ENCODE measurements at regions not wholly inside any gene's neighbourhood (a gene's known extent, or its start where the extent isn't known, plus 50 kb on each side); places are given as distances from the start of the nearest gene placed in this dataset.
"Not testable (repeated sequence)": the region's sequence is repeated elsewhere in the genome, so short reads cannot be mapped to it uniquely, and the experiment has no call there.

DNA sequence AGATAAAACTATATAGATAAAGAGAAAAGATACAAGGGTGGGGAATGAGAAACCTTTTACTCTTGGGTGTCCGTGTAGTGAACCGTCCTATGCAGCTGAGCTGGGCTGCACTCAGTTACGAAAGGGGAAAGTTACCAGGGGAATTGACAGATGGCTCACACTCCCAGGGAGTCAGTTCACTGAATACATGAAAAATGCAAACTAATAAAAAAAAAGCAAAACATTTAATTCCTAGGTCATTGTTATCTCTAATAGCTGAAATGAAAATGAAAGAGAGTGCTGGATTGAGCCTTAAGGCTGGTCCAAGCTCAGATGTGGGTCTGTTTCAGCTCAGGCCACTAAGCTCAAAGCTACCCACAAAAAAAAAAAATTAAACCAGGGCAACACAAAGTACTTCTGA is 138.0 kb downstream of the THBS2 start:
- H3K9me3 ChIP-seq: no peaks in the 10 kb centered on the region
- no peak overlapping the region for H3K4me2 ChIP-seq
- H3K27ac ChIP-seq: no peak overlapping the region
- no peaks in the 10 kb centered on the region for H3K4me1 ChIP-seq
- DNase-seq (ENCODE audit: low read depth in 1 of 2, low spot score in 1 of 2) (no peak), ATAC-seq (no peak), FAIRE-seq (no peak)
- H3K4me3 ChIP-seq: no peak overlapping the region
- POLR2A ChIA-PET: no interaction called here
- no peak for TF ChIP-seq CHD4 (IDR thresholded peaks at IDR 0.05; ENCODE audit: borderline replicate concordance)
- no peak for TF ChIP-seq CBX8 (IDR thresholded peaks at IDR 0.05)
- no peak for TF ChIP-seq CBX2 (IDR thresholded peaks at IDR 0.05; ENCODE audit: borderline replicate concordance, low read depth)
- TF ChIP-seq MAFK (IDR thresholded peaks at IDR 0.05; ENCODE audit: partially characterized antibody): no peak
- no peak for TF ChIP-seq MAX (IDR thresholded peaks at IDR 0.05)
- TF ChIP-seq, protein P1, sequence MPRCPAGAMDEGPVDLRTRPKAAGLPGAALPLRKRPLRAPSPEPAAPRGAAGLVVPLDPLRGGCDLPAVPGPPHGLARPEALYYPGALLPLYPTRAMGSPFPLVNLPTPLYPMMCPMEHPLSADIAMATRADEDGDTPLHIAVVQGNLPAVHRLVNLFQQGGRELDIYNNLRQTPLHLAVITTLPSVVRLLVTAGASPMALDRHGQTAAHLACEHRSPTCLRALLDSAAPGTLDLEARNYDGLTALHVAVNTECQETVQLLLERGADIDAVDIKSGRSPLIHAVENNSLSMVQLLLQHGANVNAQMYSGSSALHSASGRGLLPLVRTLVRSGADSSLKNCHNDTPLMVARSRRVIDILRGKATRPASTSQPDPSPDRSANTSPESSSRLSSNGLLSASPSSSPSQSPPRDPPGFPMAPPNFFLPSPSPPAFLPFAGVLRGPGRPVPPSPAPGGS (IDR thresholded peaks at IDR 0.05): no peak
- TF ChIP-seq PHF8 (IDR thresholded peaks at IDR 0.05; ENCODE audit: borderline replicate concordance, low read depth): no peak
- TF ChIP-seq TP53 (CRISPR knock-in tag; IDR thresholded peaks at IDR 0.05): no peak
- TF ChIP-seq, protein P2, sequence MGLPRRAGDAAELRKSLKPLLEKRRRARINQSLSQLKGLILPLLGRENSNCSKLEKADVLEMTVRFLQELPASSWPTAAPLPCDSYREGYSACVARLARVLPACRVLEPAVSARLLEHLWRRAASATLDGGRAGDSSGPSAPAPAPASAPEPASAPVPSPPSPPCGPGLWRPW (IDR thresholded peaks at IDR 0.05): no peak
- no peak for TF ChIP-seq ZSCAN20 (CRISPR knock-in tag; IDR thresholded peaks at IDR 0.05)
- WGBS (ENCODE audit: missing lambda C conversion rate): 88% methylated on average over 3 of the region's 3 CpGs
- CTCF ChIA-PET: no interaction called here

GRCh38 chr6:169114632-169115031 is 139.0 kb downstream of the THBS2 start:
- FAIRE-seq; DNase-seq (ENCODE audit: low read depth in 1 of 2, low spot score in 1 of 2); POLR2A ChIA-PET; H3K27ac ChIP-seq; H3K4me1 ChIP-seq; H3K4me2 ChIP-seq; ATAC-seq; CTCF ChIA-PET; H3K4me3 ChIP-seq; H3K9me3 ChIP-seq: not testable (repeated sequence)
- 68% methylated on average over 8 of the region's 8 CpGs for WGBS (ENCODE audit: missing lambda C conversion rate)

- no peak overlapping the region for H3K4me2 ChIP-seq
- ChIA-PET POLR2A (no interaction called here), CTCF (interaction anchor here (1.0 kb wide), 1 partner anchor 506 kb away, joined by 3 read pairs; no protein-coding TSS in a partner anchor)
- H3K27ac ChIP-seq: no peak overlapping the region
- FAIRE-seq: no peak
- no peaks in the 10 kb centered on the region for H3K4me1 ChIP-seq
- WGBS (ENCODE audit: missing lambda C conversion rate): 52% methylated on average over 10 of the region's 10 CpGs
- no peaks in the 10 kb centered on the region for H3K9me3 ChIP-seq
- ATAC-seq: no peak
- no peak overlapping the region for H3K4me3 ChIP-seq
- no peak for TF ChIP-seq FOSB (CRISPR knock-in tag; IDR thresholded peaks at IDR 0.05)
- no peak for DNase-seq (ENCODE audit: low read depth in 1 of 2, low spot score in 1 of 2)
Observed at GRCh38 chr6:169112483-169113320, 140.9 kb downstream of the THBS2 start.

DNA sequence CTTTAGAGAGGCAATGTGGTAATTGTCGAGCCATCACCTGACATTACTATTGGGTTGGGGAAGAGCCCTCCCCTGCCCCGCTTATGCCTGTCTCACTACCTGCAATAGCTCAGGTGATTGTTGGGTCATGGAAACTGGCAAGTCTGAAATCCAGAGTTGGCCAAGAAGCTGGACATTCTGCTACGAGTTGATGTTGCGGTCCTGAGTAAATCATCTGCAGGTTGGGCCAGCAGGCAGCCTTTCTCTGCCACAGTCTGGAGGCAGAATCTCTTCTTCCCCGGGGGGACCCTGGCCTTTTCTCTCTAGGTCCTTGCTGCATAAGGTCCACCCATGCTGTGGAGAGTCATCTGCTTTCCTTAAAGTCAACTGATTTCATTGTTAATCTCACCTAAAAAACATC is 142.4 kb downstream of the THBS2 start:
- Histone ChIP-seq H3K27ac (no peak overlapping the region), H3K4me2 (no peak overlapping the region), H3K4me3 (no peak overlapping the region), H3K4me1 (no peaks in the 10 kb centered on the region), H3K9me3 (no peaks in the 10 kb centered on the region)
- ChIA-PET POLR2A (no interaction called here), CTCF (interaction anchor here (0.6 to 1.0 kb wide), 2 partner anchors 11 to 23 kb away, joined by 4 read pairs; no protein-coding TSS in a partner anchor)
- ATAC-seq (no peak), DNase-seq (ENCODE audit: low read depth in 1 of 2, low spot score in 1 of 2) (no peak), FAIRE-seq (no peak)
- no peak for TF ChIP-seq BHLHE40 (IDR thresholded peaks at IDR 0.05; ENCODE audit: low read depth, low read length)
- TF ChIP-seq JUN (IDR thresholded peaks at IDR 0.05): no peak
- TF ChIP-seq CBX2 (IDR thresholded peaks at IDR 0.05; ENCODE audit: borderline replicate concordance, low read depth): no peak
- TF ChIP-seq RFX5 (IDR thresholded peaks at IDR 0.05): no peak
- no peak for TF ChIP-seq CHD2 (IDR thresholded peaks at IDR 0.05; ENCODE audit: low read length, partially characterized antibody)
- no peak for TF ChIP-seq CEBPB (IDR thresholded peaks at IDR 0.05)
- TF ChIP-seq EHF (CRISPR knock-in tag; IDR thresholded peaks at IDR 0.05): no peak
- no peak for TF ChIP-seq FOSL2 (IDR thresholded peaks at IDR 0.05)
- TF ChIP-seq FOSL2 (CRISPR knock-in tag; IDR thresholded peaks at IDR 0.05): no peak
- TF ChIP-seq HOXB5 (CRISPR knock-in tag; IDR thresholded peaks at IDR 0.05): no peak
- no peak for TF ChIP-seq PHF8 (IDR thresholded peaks at IDR 0.05; ENCODE audit: borderline replicate concordance, low read depth)
- no peak for TF ChIP-seq RCOR1 (IDR thresholded peaks at IDR 0.05; ENCODE audit: low read depth, low read length)
- TF ChIP-seq KDM1A (IDR thresholded peaks at IDR 0.05; ENCODE audit: low read depth): no peak
- TF ChIP-seq SREBF2 (IDR thresholded peaks at IDR 0.05): no peak
- 38% methylated on average over 3 of the region's 5 CpGs for WGBS (ENCODE audit: missing lambda C conversion rate)

Measured in A549 (cell line).